Muscle of leg (tissue), 3 donors: ENCODE measurements at regions not wholly inside any gene's neighbourhood (a gene's known extent, or its start where the extent isn't known, plus 50 kb on each side); places are given as distances from the start of the nearest gene placed in this dataset.

Source experiments
- DNase-seq: peaks from one replicate; pipeline ENCODE4 v3.0.0; 2013
- H3K27ac ChIP-seq: one replicate; pipeline ENCODE4 v1.5.1; 2013; ENCODE audit warnings: mild to moderate bottlenecking, low read length, control low read depth
- H3K27me3 ChIP-seq: one replicate; pipeline ENCODE4 v1.6.1; 2013; ENCODE audit warnings: low read length; ENCODE audit not compliant: control insufficient read depth, insufficient read depth
- H3K36me3 ChIP-seq: one replicate; pipeline ENCODE4 v1.6.1; 2013; ENCODE audit warnings: low read length; ENCODE audit not compliant: control insufficient read depth, insufficient read depth
- H3K4me1 ChIP-seq: one replicate; pipeline ENCODE4 v1.6.1; 2013; ENCODE audit warnings: low read length; ENCODE audit not compliant: control insufficient read depth, insufficient read depth
- H3K4me3 ChIP-seq: one replicate; pipeline ENCODE4 v1.5.1; 2013; ENCODE audit warnings: low read length, control low read depth
- H3K9me3 ChIP-seq: replicated peaks from 2 replicates; pipeline ENCODE4 v1.6.1; 2013; ENCODE audit warnings: low read depth, low read length; ENCODE audit not compliant: control insufficient read depth
- WGBS: methylation state at CpG from one replicate; pipeline ENCODE4 v1.1.5; 2013; ENCODE audit warnings: missing lambda C conversion rate; ENCODE audit not compliant: insufficient coverage; 5-methylcytosine and 5-hydroxymethylcytosine counted together

DNA sequence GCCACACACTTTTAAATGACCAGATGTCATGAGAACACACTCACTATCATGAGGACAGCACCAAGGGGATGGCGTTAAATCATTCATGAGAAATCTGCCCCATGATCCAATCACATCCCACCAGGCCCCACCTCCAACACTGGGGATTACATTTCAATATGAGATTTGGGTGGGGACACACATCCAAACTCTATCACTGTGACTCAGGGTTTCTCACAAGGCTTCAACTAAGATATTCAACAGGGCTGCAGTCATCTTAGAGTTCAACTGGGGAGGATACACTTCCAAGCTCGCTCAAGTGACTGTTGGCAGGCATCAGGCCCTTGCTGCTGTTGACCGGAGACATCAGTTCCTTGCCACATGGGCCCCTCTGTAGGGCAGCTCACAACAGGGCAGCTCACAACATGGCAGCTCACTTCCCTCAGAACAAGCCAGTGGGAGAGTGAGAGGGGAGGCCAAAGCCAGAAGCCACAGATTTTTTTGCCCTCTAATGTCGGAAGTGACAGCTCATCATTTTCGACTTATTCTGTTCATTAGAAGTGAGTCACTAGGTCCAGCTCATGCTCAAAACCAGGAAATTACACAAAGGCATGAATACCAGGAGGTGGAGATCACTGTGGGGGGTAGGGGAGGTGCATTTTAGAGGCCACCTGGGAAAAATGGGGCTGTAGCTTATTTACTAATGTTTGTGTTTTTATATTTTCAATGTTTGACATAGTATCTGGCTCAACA lies 50.8 kb upstream of the PTHLH start:
- H3K9me3 ChIP-seq: no peaks in the 10 kb centered on the region
- DNase-seq: no peak
- no peak overlapping the region for H3K4me3 ChIP-seq
- no peaks in the 10 kb centered on the region for H3K36me3 ChIP-seq
- peaks cover 12% of the 10 kb centered on the region for H3K4me1 ChIP-seq
- no peak overlapping the region for H3K27ac ChIP-seq
- no peaks in the 10 kb centered on the region for H3K27me3 ChIP-seq
- 86% methylated on average over 1 of the region's 5 CpGs for WGBS

DNA sequence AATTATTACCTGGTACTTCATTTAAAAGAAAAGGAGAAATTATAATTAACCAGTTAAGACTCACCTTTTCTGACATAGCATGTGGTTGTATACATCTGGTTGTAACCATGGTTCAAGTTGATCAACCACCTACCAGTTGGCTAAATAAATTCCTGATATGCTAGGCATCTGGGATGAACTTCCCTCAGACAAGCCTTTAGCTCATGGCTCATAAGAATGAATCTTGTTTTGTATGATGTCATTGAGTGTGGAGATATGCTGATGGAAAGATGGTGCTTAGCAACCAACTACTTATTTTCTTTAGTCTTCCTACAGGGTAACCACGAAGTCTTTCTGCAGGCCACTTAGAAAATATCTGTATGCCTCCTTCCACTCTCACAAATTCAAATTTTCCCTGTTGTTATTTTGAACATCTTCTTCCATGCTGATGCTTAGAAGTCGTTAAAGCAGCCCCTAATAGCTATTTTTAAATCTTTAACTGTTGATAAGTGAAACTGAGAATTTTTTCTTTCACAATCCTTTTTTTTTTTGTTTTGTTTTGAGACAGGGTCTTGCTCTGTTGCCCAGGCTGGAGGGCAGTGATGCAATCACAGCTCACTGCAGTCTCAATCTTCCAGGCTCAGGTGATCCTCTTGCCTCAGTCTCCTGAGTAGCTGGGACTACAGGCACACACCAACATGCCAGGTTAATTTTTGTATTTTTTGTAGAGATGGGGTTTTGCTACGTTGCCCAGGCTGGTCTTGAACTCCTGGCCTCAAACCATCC lies 51.9 kb upstream of the PTHLH start:
- H3K27ac ChIP-seq: no peak overlapping the region
- whole genome bisulfite sequencing: no CpG with 5 or more reads among the region's 3 CpGs

DNA sequence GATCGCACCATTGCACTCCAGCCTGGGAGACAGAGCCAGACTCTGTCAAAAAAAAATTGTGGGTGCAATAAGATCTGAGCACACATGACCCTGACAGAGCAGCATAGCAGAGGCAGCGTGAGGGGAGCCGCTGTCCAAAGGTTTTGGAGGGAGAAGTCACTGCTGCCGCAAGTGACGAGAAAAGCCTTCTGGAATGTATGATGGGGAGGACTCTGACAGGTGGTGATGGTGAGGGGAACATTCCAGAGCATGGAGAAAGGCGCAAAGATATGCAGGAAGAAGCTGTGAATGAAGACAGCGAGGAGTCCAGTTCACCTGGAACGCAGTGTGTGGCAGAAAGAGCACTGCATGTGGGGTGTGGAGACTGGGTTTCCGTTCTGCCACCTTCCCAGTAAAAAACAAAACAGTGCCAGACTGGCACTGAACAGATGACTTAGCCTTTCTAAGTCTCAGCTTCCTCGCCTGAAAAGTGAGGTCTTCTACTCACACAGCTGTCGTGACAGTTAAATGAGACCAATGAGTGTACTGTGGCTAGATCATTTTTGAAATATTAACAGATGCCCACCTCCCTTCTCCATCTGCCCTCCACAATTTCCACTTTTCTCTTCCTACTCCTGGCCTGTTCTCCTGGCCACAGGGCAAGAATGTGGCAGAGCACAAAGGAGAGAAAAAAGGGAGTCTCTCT lies 53.4 kb upstream of the PTHLH start:
- Histone ChIP-seq H3K4me3 (no peak overlapping the region), H3K27ac (no peak overlapping the region), H3K36me3 (no peaks in the 10 kb centered on the region), H3K4me1 (peaks cover 12% of the 10 kb centered on the region), H3K9me3 (no peaks in the 10 kb centered on the region), H3K27me3 (no peaks in the 10 kb centered on the region)
- 82% methylated on average over 8 of the region's 11 CpGs for WGBS
- DNase-seq: peak; percentile 17

More for the DNA sequence above, 51.9 kb upstream of the PTHLH start:
- no peaks in the 10 kb centered on the region for H3K27me3 ChIP-seq
- H3K4me3 ChIP-seq: no peak overlapping the region
- no peaks in the 10 kb centered on the region for H3K36me3 ChIP-seq
- no peak for DNase-seq
- H3K4me1 ChIP-seq: peaks cover 12% of the 10 kb centered on the region
- H3K9me3 ChIP-seq: no peaks in the 10 kb centered on the region

DNA sequence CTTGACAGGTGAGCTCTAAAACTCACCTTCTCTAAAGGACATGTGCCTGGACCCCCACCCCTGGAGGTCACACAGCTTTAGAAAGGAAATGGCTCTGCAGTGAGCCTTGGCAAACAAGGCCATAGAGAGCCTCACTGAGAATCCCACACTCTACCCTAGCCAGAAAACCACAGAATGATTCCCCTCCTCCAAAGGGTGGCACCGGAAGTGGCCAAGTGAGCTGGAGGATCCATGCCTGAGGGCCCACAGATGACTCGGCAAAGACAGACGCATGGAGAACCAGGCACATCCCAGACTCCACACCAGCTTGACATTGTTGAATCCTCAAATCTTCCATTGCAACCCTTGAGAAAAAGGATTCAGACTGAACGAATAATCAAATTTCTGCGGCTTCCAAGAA lies 54.2 kb upstream of the PTHLH start:
- peaks cover 12% of the 10 kb centered on the region for H3K4me1 ChIP-seq
- no peak overlapping the region for H3K27ac ChIP-seq
- no peaks in the 10 kb centered on the region for H3K9me3 ChIP-seq
- no peak overlapping the region for H3K4me3 ChIP-seq
- DNase-seq: no peak
- 100% methylated on average over 1 of the region's 5 CpGs for WGBS
- H3K27me3 ChIP-seq: no peaks in the 10 kb centered on the region
- H3K36me3 ChIP-seq: no peaks in the 10 kb centered on the region

DNA sequence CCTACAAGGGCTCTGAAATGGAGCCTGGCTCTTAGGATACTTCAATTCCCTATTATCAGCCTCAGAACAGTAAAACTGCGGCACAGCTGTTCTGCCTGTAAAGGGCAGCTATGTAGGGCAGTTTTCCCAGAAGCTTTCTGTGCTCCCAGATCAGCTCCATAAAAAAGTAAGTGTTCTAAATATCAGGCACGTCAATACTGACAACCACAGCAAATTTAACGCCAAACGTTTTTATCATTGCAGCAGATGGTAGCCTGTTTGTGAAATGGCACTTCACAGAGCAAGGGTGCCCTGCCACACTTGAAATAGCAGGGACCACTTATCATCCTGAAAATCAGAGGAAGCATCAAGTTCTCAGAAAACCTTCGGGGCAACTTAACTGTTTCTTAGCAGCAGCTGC lies 54.8 kb upstream of the PTHLH start:
- no peaks in the 10 kb centered on the region for H3K9me3 ChIP-seq
- peak; percentile 27 for DNase-seq
- H3K4me3 ChIP-seq: no peak overlapping the region
- H3K36me3 ChIP-seq: no peaks in the 10 kb centered on the region
- WGBS: 27% methylated on average over 4 of the region's 5 CpGs
- H3K27me3 ChIP-seq: no peaks in the 10 kb centered on the region
- peaks cover 12% of the 10 kb centered on the region for H3K4me1 ChIP-seq
- H3K27ac ChIP-seq: no peak overlapping the region

DNA sequence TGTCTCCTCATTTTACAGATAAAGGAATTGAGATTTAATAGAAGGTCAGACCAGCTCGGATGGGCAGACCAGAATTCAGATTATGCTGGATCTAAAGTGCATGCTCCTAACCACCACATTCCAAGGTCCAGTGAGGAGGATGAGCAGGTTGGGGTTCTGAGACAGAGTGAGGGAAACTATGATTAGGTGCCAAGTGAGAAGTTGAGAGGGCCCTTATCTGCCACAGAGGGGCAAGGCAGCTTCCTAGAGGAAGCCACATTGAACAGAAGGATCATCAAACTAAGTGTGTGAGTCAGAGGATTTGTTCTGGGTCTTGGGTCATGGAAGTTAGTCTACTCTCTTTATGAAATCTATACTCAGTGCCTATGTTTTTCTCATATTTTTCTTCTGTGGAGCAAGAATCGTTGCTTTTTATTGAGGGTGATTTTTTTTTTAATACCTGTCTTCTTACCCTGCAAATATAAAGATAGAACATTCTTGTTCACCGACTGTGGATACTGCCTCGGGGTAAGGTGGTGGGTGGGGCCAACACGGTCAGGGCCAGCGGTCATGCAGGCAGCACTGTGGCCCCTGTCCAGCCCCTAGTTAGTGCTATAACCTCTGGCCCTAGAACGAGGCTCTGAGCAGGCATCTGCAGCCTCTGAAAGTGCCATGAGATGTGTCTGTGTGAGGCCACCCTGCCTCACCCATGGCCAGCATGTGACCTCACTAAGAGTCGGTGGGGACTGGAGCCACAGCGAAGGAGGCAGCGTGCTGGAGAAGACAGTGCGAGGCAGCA lies 55.6 kb upstream of the PTHLH start:
- Histone ChIP-seq H3K27me3 (no peaks in the 10 kb centered on the region), H3K4me1 (peaks cover 12% of the 10 kb centered on the region), H3K4me3 (no peak overlapping the region), H3K36me3 (no peaks in the 10 kb centered on the region), H3K27ac (no peak overlapping the region), H3K9me3 (no peaks in the 10 kb centered on the region)
- no peak for DNase-seq
- 85% methylated on average over 7 of the region's 11 CpGs for WGBS

DNA sequence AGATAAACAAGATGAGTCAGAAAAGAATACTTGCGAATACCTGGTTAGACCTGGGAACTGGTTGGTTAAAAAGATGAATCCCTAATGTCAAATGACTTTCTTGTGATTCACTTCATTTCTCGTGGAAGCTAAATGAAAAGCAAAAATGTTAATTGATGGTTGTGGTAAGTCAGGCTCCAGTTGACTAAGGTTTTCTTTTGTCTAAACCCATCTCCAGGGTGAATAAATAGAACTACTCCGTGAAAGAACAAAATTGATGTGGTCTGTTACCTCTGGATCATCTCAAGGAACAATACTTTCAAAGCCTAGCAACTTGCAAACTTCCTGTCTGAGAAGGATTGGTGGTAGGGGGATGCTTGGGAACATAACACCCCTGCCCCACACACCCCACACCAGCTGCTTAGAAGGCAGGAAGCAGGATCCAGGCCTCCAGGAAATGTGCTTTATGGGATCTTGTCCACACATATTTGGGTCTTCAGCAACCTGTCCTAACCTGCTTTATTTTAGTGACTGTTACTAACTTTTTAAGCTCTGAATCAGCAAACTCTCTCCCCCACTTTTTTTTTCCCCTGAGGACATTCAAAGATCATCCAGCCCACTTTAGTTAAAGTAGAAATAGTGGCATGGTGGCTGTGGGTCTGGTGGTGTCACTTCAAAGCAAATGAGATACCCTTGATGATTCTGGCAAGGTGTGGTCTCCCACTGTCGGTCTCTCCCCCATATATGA lies 60.4 kb upstream of the PTHLH start:
- Histone ChIP-seq H3K27ac (no peak overlapping the region), H3K27me3 (no peaks in the 10 kb centered on the region), H3K4me1 (no peaks in the 10 kb centered on the region), H3K4me3 (no peak overlapping the region), H3K36me3 (no peaks in the 10 kb centered on the region), H3K9me3 (no peaks in the 10 kb centered on the region)
- WGBS: no CpG with 5 or more reads among the region's 4 CpGs
- no peak for DNase-seq

DNA sequence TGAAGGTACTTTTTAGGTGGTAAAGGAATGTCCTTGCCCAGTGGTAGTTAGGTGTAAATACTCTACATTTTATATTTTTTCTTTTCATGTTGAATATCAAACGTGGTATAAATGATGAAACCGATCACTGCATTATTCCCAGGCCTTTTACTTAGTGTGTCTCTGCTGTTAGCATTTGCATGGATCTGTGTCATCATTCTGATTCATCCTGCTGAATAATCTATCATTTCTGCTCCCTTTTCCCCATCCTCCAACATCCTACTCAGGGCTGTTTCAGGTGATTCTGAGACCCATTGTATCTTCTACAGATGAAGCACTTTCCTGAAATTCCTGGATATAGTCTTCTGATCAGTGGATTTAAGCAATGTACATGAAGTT lies 61.0 kb upstream of the PTHLH start:
- no peaks in the 10 kb centered on the region for H3K4me1 ChIP-seq

DNA sequence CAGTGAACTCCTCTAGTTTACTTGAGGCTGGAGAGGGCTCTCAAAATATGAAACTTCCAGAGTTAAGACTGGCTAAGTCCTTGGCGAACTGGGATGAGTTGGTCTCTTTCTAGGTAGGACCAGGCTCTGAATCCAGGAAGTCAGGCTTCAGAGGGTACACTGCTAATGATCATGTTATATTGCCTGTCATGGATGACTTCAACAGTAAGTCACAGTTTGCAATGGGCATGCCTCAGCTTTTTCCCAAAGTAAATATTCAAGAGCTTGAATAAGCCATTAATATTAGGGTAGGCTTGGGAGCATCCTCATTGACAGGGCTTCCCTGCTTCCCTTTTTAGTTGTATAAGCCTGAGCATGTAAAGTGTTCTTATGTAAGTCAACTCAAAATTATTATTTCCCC lies 61.7 kb upstream of the PTHLH start:
- no peaks in the 10 kb centered on the region for H3K36me3 ChIP-seq
- H3K27ac ChIP-seq: no peak overlapping the region
- no peak overlapping the region for H3K4me3 ChIP-seq
- whole genome bisulfite sequencing: 92% methylated on average over 1 of the region's 1 CpG
- no peak for DNase-seq
- no peaks in the 10 kb centered on the region for H3K9me3 ChIP-seq
- no peaks in the 10 kb centered on the region for H3K27me3 ChIP-seq
- H3K4me1 ChIP-seq: no peaks in the 10 kb centered on the region

More for the DNA sequence above, 61.0 kb upstream of the PTHLH start:
- no peaks in the 10 kb centered on the region for H3K36me3 ChIP-seq
- H3K9me3 ChIP-seq: no peaks in the 10 kb centered on the region
- WGBS: no CpG with 5 or more reads among the region's 2 CpGs
- no peak for DNase-seq
- no peak overlapping the region for H3K4me3 ChIP-seq
- H3K27ac ChIP-seq: no peak overlapping the region
- H3K27me3 ChIP-seq: no peaks in the 10 kb centered on the region
